ENCODE measurements at regions not wholly inside any gene's neighbourhood (a gene's known extent, or its start where the extent isn't known, plus 50 kb on each side); places are given as distances from the start of the nearest gene placed in this dataset.

GRCh38 chr10:47136866-47137265 lies 163.1 kb upstream of the GDF10 start:
- Mint-ChIP-seq H3K27ac (no peak overlapping the region), H3K36me3 (ENCODE audit: low read depth) (no peaks in the 10 kb centered on the region), H3K4me3 (no peak overlapping the region), H3K4me1 (ENCODE audit: low read depth) (no peaks in the 10 kb centered on the region), H3K9me3 (no peaks in the 10 kb centered on the region), H3K27me3 (ENCODE audit: low read depth) (no peaks in the 10 kb centered on the region)

- no peaks in the 10 kb centered on the region for H3K27me3 Mint-ChIP-seq (ENCODE audit: low read depth)
- no peaks in the 10 kb centered on the region for H3K4me1 Mint-ChIP-seq (ENCODE audit: low read depth)
- no peaks in the 10 kb centered on the region for H3K9me3 Mint-ChIP-seq
- no peaks in the 10 kb centered on the region for H3K36me3 Mint-ChIP-seq (ENCODE audit: low read depth)
- no peak overlapping the region for H3K4me3 Mint-ChIP-seq
- H3K27ac Mint-ChIP-seq = no peak overlapping the region
Measured at GRCh38 chr10:47137311-47137851, 162.6 kb upstream of the GDF10 start.

DNA sequence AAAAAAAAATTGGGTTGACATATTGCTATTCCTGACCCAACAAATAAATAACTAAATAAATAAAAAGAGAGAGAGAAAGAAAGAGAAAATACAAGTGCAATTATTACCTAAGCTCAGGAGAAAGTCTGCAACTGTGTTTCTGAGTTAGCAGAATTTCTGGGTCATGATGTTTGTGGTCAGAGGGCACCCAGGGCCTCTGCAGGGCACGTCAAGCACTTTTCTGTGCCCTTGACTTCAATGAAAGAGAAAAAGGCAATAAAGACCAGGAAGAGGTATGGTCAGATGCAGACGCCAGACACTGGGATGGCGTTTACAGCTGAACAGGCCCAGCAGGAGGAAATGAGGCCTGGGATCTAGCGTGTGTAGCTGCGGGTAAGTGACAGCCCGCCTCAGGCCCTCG lies 160.9 kb upstream of the GDF10 start:
- Mint-ChIP-seq H3K4me1 (ENCODE audit: low read depth) (no peaks in the 10 kb centered on the region), H3K9me3 (no peaks in the 10 kb centered on the region), H3K27me3 (ENCODE audit: low read depth) (no peaks in the 10 kb centered on the region), H3K36me3 (ENCODE audit: low read depth) (no peaks in the 10 kb centered on the region), H3K4me3 (no peak overlapping the region), H3K27ac (no peak overlapping the region)

DNA sequence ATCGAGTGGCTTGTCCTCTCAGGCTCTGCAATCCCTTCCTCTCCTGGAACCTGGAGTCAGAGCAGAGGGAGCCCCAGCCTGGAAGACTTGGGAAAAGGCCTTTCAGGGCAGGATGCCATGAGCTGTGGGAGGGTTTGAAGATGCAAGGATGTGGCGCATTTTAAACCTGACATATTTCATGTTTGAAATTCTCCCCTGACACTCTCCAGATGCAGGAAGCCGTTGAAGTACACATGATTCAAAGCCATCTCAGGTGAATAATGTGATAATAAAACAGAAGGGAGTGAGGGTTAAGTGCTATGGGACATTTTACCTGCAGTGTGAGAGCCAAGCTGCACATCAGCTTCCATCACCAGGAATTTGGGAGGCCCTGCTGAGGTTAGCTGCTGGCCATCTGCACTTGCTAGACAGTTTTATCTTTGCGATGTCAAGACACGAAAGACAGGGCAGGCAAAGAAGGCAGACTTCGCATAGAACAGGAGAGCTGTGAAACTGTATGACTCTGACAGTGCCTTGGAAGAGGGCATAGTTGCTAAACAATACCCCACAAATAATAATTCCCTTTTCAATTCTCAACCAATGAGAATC lies 159.1 kb upstream of the GDF10 start:
- H3K4me3 Mint-ChIP-seq = no peak overlapping the region
- no peaks in the 10 kb centered on the region for H3K9me3 Mint-ChIP-seq
- no peak overlapping the region for H3K27ac Mint-ChIP-seq
- H3K36me3 Mint-ChIP-seq (ENCODE audit: low read depth) = no peaks in the 10 kb centered on the region
- no peaks in the 10 kb centered on the region for H3K4me1 Mint-ChIP-seq (ENCODE audit: low read depth)
- H3K27me3 Mint-ChIP-seq (ENCODE audit: low read depth) = no peaks in the 10 kb centered on the region

- no peaks in the 10 kb centered on the region for H3K9me3 Mint-ChIP-seq
- no peaks in the 10 kb centered on the region for H3K36me3 Mint-ChIP-seq (ENCODE audit: low read depth)
- no peaks in the 10 kb centered on the region for H3K27me3 Mint-ChIP-seq (ENCODE audit: low read depth)
- H3K4me1 Mint-ChIP-seq (ENCODE audit: low read depth) = no peaks in the 10 kb centered on the region
- H3K4me3 Mint-ChIP-seq = no peak overlapping the region
- no peak overlapping the region for H3K27ac Mint-ChIP-seq
Measured at GRCh38 chr10:47141349-47141748, 158.6 kb upstream of the GDF10 start.

GRCh38 chr10:47143072-47143471 lies 156.9 kb upstream of the GDF10 start:
- H3K4me3 Mint-ChIP-seq = no peak overlapping the region
- no peaks in the 10 kb centered on the region for H3K36me3 Mint-ChIP-seq (ENCODE audit: low read depth)
- peaks cover 6% of the 10 kb centered on the region for H3K27me3 Mint-ChIP-seq (ENCODE audit: low read depth)
- no peaks in the 10 kb centered on the region for H3K9me3 Mint-ChIP-seq
- no peak overlapping the region for H3K27ac Mint-ChIP-seq
- no peaks in the 10 kb centered on the region for H3K4me1 Mint-ChIP-seq (ENCODE audit: low read depth)

DNA sequence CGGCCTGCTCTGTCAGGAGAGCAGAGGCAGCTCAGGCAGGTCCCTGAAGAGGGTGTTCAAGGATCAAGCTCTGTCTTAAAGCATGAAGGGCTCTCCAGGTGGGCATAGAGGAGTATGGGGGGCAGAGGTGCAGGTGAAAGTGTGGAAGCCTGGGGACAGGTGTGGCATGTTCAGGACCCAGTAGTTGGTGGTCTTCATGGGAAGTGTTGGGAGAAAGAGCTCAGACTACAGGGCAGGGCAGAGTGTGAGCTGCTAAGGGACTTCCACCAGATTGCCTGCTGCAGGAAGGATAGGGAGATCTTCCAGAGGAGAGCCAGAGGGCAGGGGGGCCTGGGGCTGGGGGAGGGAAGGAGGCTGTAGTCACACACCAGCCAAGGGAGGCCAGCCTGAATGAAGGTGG lies 156.5 kb upstream of the GDF10 start:
- no peaks in the 10 kb centered on the region for H3K4me1 Mint-ChIP-seq (ENCODE audit: low read depth)
- no peak overlapping the region for H3K27ac Mint-ChIP-seq
- peaks cover 6% of the 10 kb centered on the region for H3K27me3 Mint-ChIP-seq (ENCODE audit: low read depth)

DNA sequence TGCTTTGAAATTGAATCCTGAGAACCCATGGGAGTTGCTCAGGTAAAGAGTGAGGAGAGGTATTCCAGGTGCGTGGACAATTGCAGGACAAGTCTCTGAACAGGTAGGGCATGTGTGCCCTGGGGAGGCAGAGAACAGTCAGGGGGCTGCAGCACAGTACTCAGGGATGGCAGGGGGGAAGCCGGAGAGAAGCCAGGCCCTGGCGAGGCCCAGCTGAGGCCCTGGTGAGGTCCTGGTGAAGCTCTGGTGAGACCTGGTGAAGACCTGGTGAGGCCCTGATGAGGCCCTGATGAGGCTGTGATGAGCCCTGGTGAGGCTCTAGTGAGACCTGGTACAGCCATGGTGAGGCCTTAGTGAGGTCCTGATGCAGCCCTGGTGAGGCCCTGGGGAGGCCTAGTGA lies 155.5 kb upstream of the GDF10 start:
- H3K9me3 Mint-ChIP-seq = no peaks in the 10 kb centered on the region
- no peak overlapping the region for H3K4me3 Mint-ChIP-seq
- H3K27ac Mint-ChIP-seq = no peak overlapping the region
- H3K4me1 Mint-ChIP-seq (ENCODE audit: low read depth) = no peaks in the 10 kb centered on the region
- H3K27me3 Mint-ChIP-seq (ENCODE audit: low read depth) = peaks cover 10% of the 10 kb centered on the region
- no peaks in the 10 kb centered on the region for H3K36me3 Mint-ChIP-seq (ENCODE audit: low read depth)

More for the DNA sequence above, 156.5 kb upstream of the GDF10 start:
- Mint-ChIP-seq H3K9me3 (no peaks in the 10 kb centered on the region), H3K36me3 (ENCODE audit: low read depth) (no peaks in the 10 kb centered on the region), H3K4me3 (no peak overlapping the region)

GRCh38 chr10:47145290-47145934 lies 154.6 kb upstream of the GDF10 start:
- Mint-ChIP-seq H3K9me3 (no peaks in the 10 kb centered on the region), H3K36me3 (ENCODE audit: low read depth) (no peaks in the 10 kb centered on the region), H3K27me3 (ENCODE audit: low read depth) (peaks cover 14% of the 10 kb centered on the region), H3K27ac (no peak overlapping the region), H3K4me3 (no peak overlapping the region), H3K4me1 (ENCODE audit: low read depth) (no peaks in the 10 kb centered on the region)

DNA sequence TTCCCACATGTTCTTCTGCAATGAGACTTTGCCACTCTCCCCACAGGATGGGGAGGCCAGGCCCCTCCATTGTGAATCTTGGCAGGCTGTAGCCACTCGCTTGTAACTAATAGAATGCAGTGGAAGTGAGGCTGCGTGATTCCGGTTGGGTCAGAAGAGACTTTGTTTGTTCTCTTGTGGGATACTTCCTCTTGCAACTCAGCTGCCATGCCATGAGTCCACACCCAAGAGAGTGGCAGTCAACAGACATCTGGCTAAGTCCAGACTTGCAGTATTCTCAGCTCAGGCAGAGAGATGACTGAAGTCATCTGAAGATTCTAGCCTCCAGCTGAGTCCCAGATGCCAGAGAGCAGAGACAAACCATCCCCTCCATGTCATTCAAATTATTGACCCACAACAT lies 153.4 kb upstream of the GDF10 start:
- Mint-ChIP-seq H3K4me3 (no peak overlapping the region), H3K36me3 (ENCODE audit: low read depth) (no peaks in the 10 kb centered on the region), H3K9me3 (no peaks in the 10 kb centered on the region), H3K4me1 (ENCODE audit: low read depth) (no peaks in the 10 kb centered on the region), H3K27ac (no peak overlapping the region), H3K27me3 (ENCODE audit: low read depth) (peaks cover 14% of the 10 kb centered on the region)

DNA sequence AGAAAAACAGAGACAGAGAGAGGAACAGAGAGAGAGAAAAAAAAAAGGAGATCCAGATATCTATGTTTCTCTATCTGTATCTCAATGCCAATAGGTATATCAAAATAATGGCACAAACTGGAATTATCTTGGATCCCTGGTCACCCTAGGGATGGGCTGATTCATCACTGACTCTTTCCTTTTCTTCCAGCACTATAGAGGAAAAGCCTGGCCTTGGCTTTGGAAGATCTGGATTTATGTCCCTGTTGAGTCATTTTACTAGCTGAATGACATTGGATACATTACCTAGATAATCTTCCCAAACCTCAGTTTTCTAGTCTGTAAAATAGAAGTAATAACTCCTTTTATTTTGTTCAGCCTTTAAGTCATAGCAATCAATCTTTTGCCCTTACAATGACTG lies 152.8 kb upstream of the GDF10 start:
- H3K27me3 Mint-ChIP-seq (ENCODE audit: low read depth) = peaks cover 14% of the 10 kb centered on the region
- no peak overlapping the region for H3K27ac Mint-ChIP-seq
- no peaks in the 10 kb centered on the region for H3K36me3 Mint-ChIP-seq (ENCODE audit: low read depth)
- H3K4me3 Mint-ChIP-seq = no peak overlapping the region
- H3K9me3 Mint-ChIP-seq = no peaks in the 10 kb centered on the region
- no peaks in the 10 kb centered on the region for H3K4me1 Mint-ChIP-seq (ENCODE audit: low read depth)

DNA sequence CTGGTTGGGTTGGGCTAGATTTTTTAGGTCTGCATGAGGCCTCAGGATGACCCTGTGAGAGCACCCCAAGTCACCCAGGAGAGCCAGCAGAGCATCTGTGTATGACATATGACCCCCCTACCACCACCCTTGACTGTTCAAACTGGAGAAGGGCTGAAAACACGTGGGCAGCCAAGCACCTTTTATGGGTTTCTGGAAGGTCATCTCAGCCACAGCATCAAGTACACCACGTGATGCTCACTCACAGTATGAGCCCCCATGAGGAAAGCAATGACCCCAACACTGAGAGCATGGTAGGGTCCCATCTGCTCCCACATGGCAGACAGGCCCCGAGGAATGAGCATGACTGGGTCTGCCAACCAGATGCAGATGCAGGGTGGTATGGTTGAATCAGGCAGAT lies 149.4 kb upstream of the GDF10 start:
- Mint-ChIP-seq H3K27me3 (ENCODE audit: low read depth) (peaks cover 14% of the 10 kb centered on the region), H3K4me3 (no peak overlapping the region), H3K9me3 (peaks cover 18% of the 10 kb centered on the region), H3K36me3 (ENCODE audit: low read depth) (no peaks in the 10 kb centered on the region), H3K27ac (no peak overlapping the region), H3K4me1 (ENCODE audit: low read depth) (peaks cover 2% of the 10 kb centered on the region)

DNA sequence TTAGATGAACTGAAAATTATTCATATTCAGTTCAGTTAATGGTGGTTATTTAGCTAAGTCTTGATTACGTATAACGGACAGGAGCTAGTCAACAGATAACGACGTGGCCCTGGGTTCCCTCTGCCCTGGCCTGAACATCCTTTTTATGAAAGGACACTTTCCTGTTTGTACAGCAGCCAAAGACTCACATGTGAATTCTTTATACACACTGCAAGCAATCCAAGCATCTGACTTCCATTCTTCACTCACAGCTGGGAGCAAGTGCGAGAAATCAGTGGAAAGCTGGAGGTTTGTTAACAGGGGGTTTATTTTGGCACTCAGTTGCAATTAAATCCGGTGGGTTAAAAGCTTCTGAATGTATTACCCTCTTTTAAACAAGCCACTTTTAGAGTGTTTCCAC lies 148.1 kb upstream of the GDF10 start:
- no peak overlapping the region for H3K27ac Mint-ChIP-seq
- peaks cover 2% of the 10 kb centered on the region for H3K4me1 Mint-ChIP-seq (ENCODE audit: low read depth)
- no peaks in the 10 kb centered on the region for H3K36me3 Mint-ChIP-seq (ENCODE audit: low read depth)
- H3K27me3 Mint-ChIP-seq (ENCODE audit: low read depth) = peaks cover 14% of the 10 kb centered on the region
- no peak overlapping the region for H3K4me3 Mint-ChIP-seq
- peaks cover 22% of the 10 kb centered on the region for H3K9me3 Mint-ChIP-seq

GRCh38 chr10:47152861-47153349 lies 147.1 kb upstream of the GDF10 start:
- H3K36me3 Mint-ChIP-seq (ENCODE audit: low read depth) = no peaks in the 10 kb centered on the region
- H3K4me3 Mint-ChIP-seq = no peak overlapping the region
- H3K27me3 Mint-ChIP-seq (ENCODE audit: low read depth) = peaks cover 9% of the 10 kb centered on the region
- H3K4me1 Mint-ChIP-seq (ENCODE audit: low read depth) = peaks cover 2% of the 10 kb centered on the region
- no peak overlapping the region for H3K27ac Mint-ChIP-seq
- H3K9me3 Mint-ChIP-seq = peaks cover 22% of the 10 kb centered on the region

DNA sequence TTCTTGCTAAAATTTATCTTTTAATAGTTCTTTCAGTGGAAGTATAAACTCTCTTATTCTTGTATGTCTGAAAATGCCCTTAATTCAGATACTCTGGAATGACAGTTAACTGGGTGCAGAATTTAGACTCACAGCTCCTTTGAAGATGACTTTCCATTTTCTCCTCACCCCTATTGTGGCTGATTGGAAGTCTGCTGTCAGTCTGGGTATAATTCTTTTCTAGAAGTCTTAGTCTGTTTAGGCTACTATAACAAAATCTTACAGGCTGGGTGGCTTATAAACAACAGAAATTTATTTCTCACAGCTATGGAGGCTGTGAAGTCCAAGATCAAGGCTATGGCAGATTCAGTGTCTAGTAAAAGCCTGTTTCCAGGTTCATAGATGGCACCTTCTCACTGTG lies 145.2 kb upstream of the GDF10 start:
- no peaks in the 10 kb centered on the region for H3K36me3 Mint-ChIP-seq (ENCODE audit: low read depth)
- H3K27ac Mint-ChIP-seq = no peak overlapping the region
- peaks cover 22% of the 10 kb centered on the region for H3K9me3 Mint-ChIP-seq
- H3K27me3 Mint-ChIP-seq (ENCODE audit: low read depth) = peaks cover 2% of the 10 kb centered on the region
- peaks cover 2% of the 10 kb centered on the region for H3K4me1 Mint-ChIP-seq (ENCODE audit: low read depth)
- no peak overlapping the region for H3K4me3 Mint-ChIP-seq

All from T-helper 1 cell treated with Interleukin-12 subunit alpha and Interleukin-12 subunit beta and Interleukin-4 antibody, amounts not matched to agents 30 μg/mL and 1 μg/mL, for 36 hours (primary cell).